WERI-Rb-1 (cell line): ENCODE measurements at regions not wholly inside any gene's neighbourhood (a gene's known extent, or its start where the extent isn't known, plus 50 kb on each side); places are given as distances from the start of the nearest gene placed in this dataset.
"Not testable (repeated sequence)": the region's sequence is repeated elsewhere in the genome, so short reads cannot be mapped to it uniquely, and the experiment has no call there.

ENCODE experiments used
- DNase-seq: peaks from one replicate; pipeline ENCODE4 v3.0.0-alpha.2; 2020
- H3K27ac ChIP-seq: fragments of 250-450 bp; sonication (Bioruptor Pico); 2 replicates; pipeline ENCODE4 v1.5.1; 2020; ENCODE audit warnings: mild to moderate bottlenecking, moderate library complexity
- H3K27me3 ChIP-seq: fragments of 250-450 bp; sonication (Bioruptor Pico); 2 replicates; pipeline ENCODE4 v1.5.1; 2021; ENCODE audit warnings: mild to moderate bottlenecking, low read depth, moderate library complexity; ENCODE audit not compliant: insufficient read depth, severe bottlenecking
- H3K36me3 ChIP-seq: fragments of 250-450 bp; sonication (Bioruptor Pico); 2 replicates; pipeline ENCODE4 v1.5.1; 2020; ENCODE audit warnings: mild to moderate bottlenecking, moderate library complexity
- H3K4me3 ChIP-seq: 2 replicates; pipeline ENCODE4 v1.5.1; 2011; ENCODE audit warnings: low read depth, mild to moderate bottlenecking, control low read depth, low read length
- H3K9me3 ChIP-seq: fragments of 250-450 bp; sonication (Bioruptor Pico); 2 replicates; pipeline ENCODE4 v1.5.1; 2021; ENCODE audit warnings: mild to moderate bottlenecking, moderate library complexity; ENCODE audit not compliant: severe bottlenecking
- CTCF ChIP-seq: IDR thresholded peaks from 2 replicates; pipeline ENCODE4 v1.5.1; 2011; ENCODE audit warnings: low read depth, mild to moderate bottlenecking, control low read depth, inconsistent platforms, low read length

- no peak overlapping the region for H3K27ac ChIP-seq
- TF ChIP-seq CTCF, result no peak
- no peaks in the 10 kb centered on the region for H3K27me3 ChIP-seq
- DNase-seq, result no peak
- no peak overlapping the region for H3K4me3 ChIP-seq
- no peaks in the 10 kb centered on the region for H3K36me3 ChIP-seq
- H3K9me3 ChIP-seq, result no peaks in the 10 kb centered on the region
These were observed 58.4 kb upstream of the WAPL start for GRCh38 chr10:86579883-86580520.

GRCh38 chr10:86580521-86580891, 58.9 kb upstream of the WAPL start:
- no peak overlapping the region for H3K27ac ChIP-seq
- H3K36me3 ChIP-seq, result no peaks in the 10 kb centered on the region
- H3K4me3 ChIP-seq, result no peak overlapping the region
- TF ChIP-seq CTCF, result no peak
- H3K9me3 ChIP-seq, result no peaks in the 10 kb centered on the region
- no peak for DNase-seq
- H3K27me3 ChIP-seq, result no peaks in the 10 kb centered on the region

GRCh38 chr10:86583983-86584382, 62.4 kb upstream of the WAPL start:
- no peaks in the 10 kb centered on the region for H3K27me3 ChIP-seq
- no peak overlapping the region for H3K4me3 ChIP-seq
- no peaks in the 10 kb centered on the region for H3K9me3 ChIP-seq
- peak; percentile 56 for TF ChIP-seq CTCF
- H3K36me3 ChIP-seq, result no peaks in the 10 kb centered on the region
- peak; percentile 39 for DNase-seq
- no peak overlapping the region for H3K27ac ChIP-seq

- H3K27ac ChIP-seq, result no peak overlapping the region
- peak; percentile 77 for DNase-seq
- H3K9me3 ChIP-seq, result no peaks in the 10 kb centered on the region
- no peaks in the 10 kb centered on the region for H3K27me3 ChIP-seq
- TF ChIP-seq CTCF, result peak; percentile 89
- H3K36me3 ChIP-seq, result no peaks in the 10 kb centered on the region
- no peak overlapping the region for H3K4me3 ChIP-seq
These were observed 63.7 kb upstream of the WAPL start for GRCh38 chr10:86585037-86585929.

- no peaks in the 10 kb centered on the region for H3K27me3 ChIP-seq
- TF ChIP-seq CTCF, result no peak
- H3K36me3 ChIP-seq, result no peaks in the 10 kb centered on the region
- no peak overlapping the region for H3K27ac ChIP-seq
- DNase-seq, result no peak
- no peak overlapping the region for H3K4me3 ChIP-seq
- H3K9me3 ChIP-seq, result no peaks in the 10 kb centered on the region
These were observed 64.9 kb upstream of the WAPL start for GRCh38 chr10:86586516-86586915.

- DNase-seq, H3K4me3 ChIP-seq, H3K36me3 ChIP-seq, H3K9me3 ChIP-seq, H3K27ac ChIP-seq, H3K27me3 ChIP-seq: not testable (repeated sequence)
These were observed 65.6 kb upstream of the OPN4 start for GRCh38 chr10:86588781-86589180.
